ENCODE measurements at regions not wholly inside any gene's neighbourhood (a gene's known extent, or its start where the extent isn't known, plus 50 kb on each side); places are given as distances from the start of the nearest gene placed in this dataset.

DNA sequence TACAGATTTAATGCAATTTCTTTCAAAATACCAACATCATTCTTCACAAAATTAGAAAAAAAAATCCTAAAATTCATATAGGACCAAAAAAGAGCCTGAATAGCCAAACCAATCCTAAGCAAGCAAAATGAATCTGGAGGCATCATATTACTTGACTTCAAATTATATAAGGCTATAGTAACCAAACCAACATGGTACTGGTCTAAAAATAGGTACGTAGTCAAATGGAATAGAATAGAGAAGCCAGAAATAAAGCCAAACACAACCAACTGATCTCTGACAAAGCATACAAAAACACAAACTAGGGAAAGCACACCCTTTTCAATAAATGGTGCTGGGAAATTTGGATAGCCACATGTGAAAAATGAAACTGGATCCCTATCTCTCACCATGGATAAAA, 112.3 kb upstream of the TSPAN2 start:
- H3K4me3 ChIP-seq (ENCODE audit: low read depth, poor library complexity, severe bottlenecking), result no peak overlapping the region
- WGBS, 2 donors, result 81 to 93% methylated on average over 1 of the region's 1 CpG
- intact Hi-C loops (cut with DNase I; ENCODE audit: low total_unique reads), result no loop called here
- TF ChIP-seq POLR2A (IDR thresholded peaks at IDR 0.05) (no peak), CTCF (IDR thresholded peaks at IDR 0.05) (no peak)
- no peak for DNase-seq (ENCODE audit: low spot score in 2 of 2)

GRCh38 chr1:115199416-115200132, 110.3 kb upstream of the TSPAN2 start:
- TF ChIP-seq POLR2A (IDR thresholded peaks at IDR 0.05) (no peak), CTCF (IDR thresholded peaks at IDR 0.05) (no peak)
- 66 to 68% methylated on average over 5 of the region's 5 CpGs for WGBS, 2 donors
- DNase-seq (ENCODE audit: low spot score in 2 of 2), result no peak
- no peak overlapping the region for H3K4me3 ChIP-seq (ENCODE audit: low read depth, poor library complexity, severe bottlenecking)
- intact Hi-C loops (cut with DNase I; ENCODE audit: low total_unique reads), result no loop called here

- H3K4me3 ChIP-seq (ENCODE audit: low read depth, poor library complexity, severe bottlenecking), result no peak overlapping the region
- DNase-seq (ENCODE audit: low spot score in 2 of 2), result no peak
- intact Hi-C loops (cut with DNase I; ENCODE audit: low total_unique reads), result no loop called here
- WGBS, 2 donors, result 38 to 39% methylated on average over 4 of the region's 4 CpGs
- TF ChIP-seq CTCF (IDR thresholded peaks at IDR 0.05) (no peak), POLR2A (IDR thresholded peaks at IDR 0.05) (no peak)
These were observed 109.6 kb upstream of the TSPAN2 start for GRCh38 chr1:115198938-115199337.

DNA sequence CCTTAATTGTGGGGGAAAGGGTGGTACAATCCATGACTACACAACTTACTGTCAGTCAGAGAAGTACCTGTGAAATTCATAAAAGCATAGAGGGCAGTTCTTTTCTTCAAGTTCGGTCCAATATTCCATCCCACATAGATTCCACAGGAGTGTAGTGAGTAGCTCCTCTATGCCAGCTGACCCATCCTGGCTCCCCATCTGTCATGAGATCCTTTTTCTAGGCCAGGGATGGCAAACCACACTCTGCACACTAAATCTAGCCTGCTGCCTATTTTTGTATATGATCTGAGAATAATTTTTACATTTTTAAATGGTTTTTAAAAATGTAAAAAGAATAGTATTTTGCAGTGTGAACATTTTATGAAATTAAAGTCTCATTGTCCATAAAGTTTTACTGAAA, 107.0 kb upstream of the TSPAN2 start:
- WGBS, 2 donors, result 87 to 89% methylated on average over 1 of the region's 1 CpG
- no peak for TF ChIP-seq CTCF (IDR thresholded peaks at IDR 0.05)
- no peak for TF ChIP-seq POLR2A (IDR thresholded peaks at IDR 0.05)
- no peak for DNase-seq (ENCODE audit: low spot score in 2 of 2)
- intact Hi-C loops (cut with DNase I; ENCODE audit: low total_unique reads), result no loop called here
- H3K4me3 ChIP-seq (ENCODE audit: low read depth, poor library complexity, severe bottlenecking), result no peak overlapping the region

GRCh38 chr1:115194506-115194905, 105.2 kb upstream of the TSPAN2 start:
- 7 to 11% methylated on average over 2 of the region's 2 CpGs for WGBS, 2 donors
- intact Hi-C loops (cut with DNase I; ENCODE audit: low total_unique reads), result no loop called here
- no peak overlapping the region for H3K4me3 ChIP-seq (ENCODE audit: low read depth, poor library complexity, severe bottlenecking)
- no peak for TF ChIP-seq CTCF (IDR thresholded peaks at IDR 0.05)
- no peak for TF ChIP-seq POLR2A (IDR thresholded peaks at IDR 0.05)
- no peak for DNase-seq (ENCODE audit: low spot score in 2 of 2)

Data from lower leg skin (tissue), 4 donors.